ENCODE measurements at regions not wholly inside any gene's neighbourhood (a gene's known extent, or its start where the extent isn't known, plus 50 kb on each side); places are given as distances from the start of the nearest gene placed in this dataset.

GRCh38 chr3:127450331-127450730 is 140.2 kb downstream of the TPRA1 start:
- no peaks in the 10 kb centered on the region for H3K9me2 ChIP-seq (ENCODE audit: insufficient read depth)
- BruUV-seq (replicated peaks): no TSS peak
- CTCF ChIA-PET: interaction anchor here (0.6 kb wide), 1 partner anchor 1054 kb away, joined by 4 read pairs; no protein-coding TSS in a partner anchor
- no peak overlapping the region for H3K4me2 ChIP-seq
- POLR2A ChIA-PET (ENCODE audit: unreplicated experiment): no interaction called here
- no peak overlapping the region for H3K27ac ChIP-seq
- H3K9me3 ChIP-seq (ENCODE audit: insufficient read depth, low read depth): no peaks in the 10 kb centered on the region
- no peak overlapping the region for H3K4me3 ChIP-seq
- no peaks in the 10 kb centered on the region for H3K36me3 ChIP-seq (ENCODE audit: low read depth)
- H2AFZ ChIP-seq: no peak overlapping the region
- no peaks in the 10 kb centered on the region for H3K4me1 ChIP-seq (replicated peaks; ENCODE audit: insufficient read depth)
- intact Hi-C loops (cut with micrococcal nuclease; ENCODE audit: unreplicated experiment): loop anchor here (10.0 kb wide), 1 partner anchor 376 kb away; no protein-coding TSS in a partner anchor
- no peak for TF ChIP-seq EZH2 (IDR thresholded peaks at IDR 0.05; ENCODE audit: low read depth)
- no peak for TF ChIP-seq CTCF (conservative IDR thresholded peaks at IDR 0.05)
- H3K79me2 ChIP-seq (ENCODE audit: low read depth): no peaks in the 10 kb centered on the region
- H4K20me1 ChIP-seq (ENCODE audit: insufficient read depth): 0 out of 2 replicates have a peak, but pooled peaks cover 3% of the 10 kb centered on the region
- H3F3A ChIP-seq (ENCODE audit: insufficient read depth, low read depth): no peaks in the 10 kb centered on the region
- H3K27me3 ChIP-seq (ENCODE audit: insufficient read depth, low read depth): peaks cover 44% of the 10 kb centered on the region
- DNase-seq: no peak

GRCh38 chr3:127449486-127450212 is 140.9 kb downstream of the TPRA1 start:
- no peak overlapping the region for H3K27ac ChIP-seq
- POLR2A ChIA-PET (ENCODE audit: unreplicated experiment): no interaction called here
- no peak overlapping the region for H3K4me2 ChIP-seq
- peaks cover 42% of the 10 kb centered on the region for H3K27me3 ChIP-seq (ENCODE audit: insufficient read depth, low read depth)
- no peaks in the 10 kb centered on the region for H3K9me3 ChIP-seq (ENCODE audit: insufficient read depth, low read depth)
- no peaks in the 10 kb centered on the region for H3F3A ChIP-seq (ENCODE audit: insufficient read depth, low read depth)
- intact Hi-C loops (cut with micrococcal nuclease; ENCODE audit: unreplicated experiment): loop anchor here (10.0 kb wide), 1 partner anchor 375 kb away; no protein-coding TSS in a partner anchor
- H3K36me3 ChIP-seq (ENCODE audit: low read depth): no peaks in the 10 kb centered on the region
- H4K20me1 ChIP-seq (ENCODE audit: insufficient read depth): 0 out of 2 replicates have a peak, but pooled peaks cover 3% of the 10 kb centered on the region
- no peak overlapping the region for H2AFZ ChIP-seq
- CTCF ChIA-PET: no interaction called here
- no peak overlapping the region for H3K4me3 ChIP-seq
- no peaks in the 10 kb centered on the region for H3K9me2 ChIP-seq (ENCODE audit: insufficient read depth)
- H3K4me1 ChIP-seq (replicated peaks; ENCODE audit: insufficient read depth): no peaks in the 10 kb centered on the region
- no peaks in the 10 kb centered on the region for H3K79me2 ChIP-seq (ENCODE audit: low read depth)
- TF ChIP-seq EZH2 (IDR thresholded peaks at IDR 0.05; ENCODE audit: low read depth) (no peak), CTCF (conservative IDR thresholded peaks at IDR 0.05) (no peak)
- BruUV-seq (replicated peaks): no TSS peak
- DNase-seq: no peak

- Histone ChIP-seq H3F3A (ENCODE audit: insufficient read depth, low read depth) (no peaks in the 10 kb centered on the region), H3K79me2 (ENCODE audit: low read depth) (no peaks in the 10 kb centered on the region), H3K27ac (no peak overlapping the region), H3K9me3 (ENCODE audit: insufficient read depth, low read depth) (no peaks in the 10 kb centered on the region), H2AFZ (no peak overlapping the region), H3K9me2 (ENCODE audit: insufficient read depth) (no peaks in the 10 kb centered on the region), H3K4me3 (no peak overlapping the region), H3K36me3 (ENCODE audit: low read depth) (no peaks in the 10 kb centered on the region), H3K4me1 (replicated peaks; ENCODE audit: insufficient read depth) (no peaks in the 10 kb centered on the region), H4K20me1 (ENCODE audit: insufficient read depth) (0 out of 2 replicates have a peak, but pooled peaks cover 3% of the 10 kb centered on the region), H3K27me3 (ENCODE audit: insufficient read depth, low read depth) (peaks cover 33% of the 10 kb centered on the region), H3K4me2 (no peak overlapping the region)
- no TSS peak for BruUV-seq (replicated peaks)
- TF ChIP-seq CTCF (conservative IDR thresholded peaks at IDR 0.05) (no peak), EZH2 (IDR thresholded peaks at IDR 0.05; ENCODE audit: low read depth) (no peak)
- intact Hi-C loops (cut with micrococcal nuclease; ENCODE audit: unreplicated experiment): no loop called here
- CTCF ChIA-PET: no interaction called here
- POLR2A ChIA-PET (ENCODE audit: unreplicated experiment): no interaction called here
- no peak for DNase-seq
These were observed 141.9 kb downstream of the TPRA1 start for GRCh38 chr3:127448671-127449070.
